Prostate gland (tissue), 2 donors: ENCODE measurements at regions not wholly inside any gene's neighbourhood (a gene's known extent, or its start where the extent isn't known, plus 50 kb on each side); places are given as distances from the start of the nearest gene placed in this dataset.

Source experiments
- DNase-seq: peaks from one replicate; pipeline ENCODE4 v3.0.0-alpha.2; 2019; ENCODE audit warnings: low spot score
- H3K27ac ChIP-seq, 2 donors: fragments of 200-600 bp; sonication (generic); 2 replicates each; pipeline ENCODE4 v1.5.1; 2017 to 2019
- H3K27me3 ChIP-seq: fragments of 200-600 bp; sonication (generic); replicated peaks from 2 replicates; pipeline ENCODE4 v1.5.1; 2019; ENCODE audit not compliant: insufficient read depth
- H3K36me3 ChIP-seq, 2 donors: fragments of 200-600 bp; sonication (generic); 1 replicate in 1 of 2; 2 replicates in 1 of 2; pipeline versions ENCODE4 v1.5.1 to v1.8.1; 2017 to 2019
- H3K4me1 ChIP-seq: fragments of 200-600 bp; sonication (generic); replicated peaks from 2 replicates; pipeline ENCODE4 v1.5.1; 2019
- H3K4me3 ChIP-seq, 2 donors: fragments of 200-600 bp; sonication (generic); 2 replicates each; pipeline ENCODE4 v1.5.1; 2017 to 2019
- H3K9me3 ChIP-seq: fragments of 200-600 bp; sonication (generic); 2 replicates; pipeline ENCODE4 v1.5.1; 2017
- POLR2A ChIP-seq: fragments of 450-650 bp; IDR thresholded peaks from one replicate; pipeline ENCODE4 v1.6.1; 2016; ENCODE audit warnings: antibody characterized with exemption, mild to moderate bottlenecking
- POLR2AphosphoS5 ChIP-seq: sonication (generic); formaldehyde crosslinking; IDR thresholded peaks from one replicate; pipeline ENCODE4 v1.6.1; 2017; ENCODE audit warnings: antibody characterized with exemption
- WGBS: methylation state at CpG from one replicate; pipeline ENCODE4 v1.1.5; 2018; 5-methylcytosine and 5-hydroxymethylcytosine counted together
- intact Hi-C: fragments of 100-400 bp; cut with DNase I; formaldehyde crosslinking; loops from one replicate; pipeline ENCODE4 v1.14.2; 2022
- TF ChIP-seq, protein P1 (sequence below), 4 experiments: fragments of 200-600 bp in 2 of 4; fragments of 450-650 bp in 2 of 4; sonication (generic) in 2 of 4; IDR thresholded peaks; 1 replicate in 3 of 4; 2 replicates in 1 of 4; pipeline ENCODE4 v1.5.1; 2016 to 2019; ENCODE audit warnings: antibody characterized with exemption in 4 of 4, mild to moderate bottlenecking in 2 of 4, moderate library complexity in 2 of 4

DNA sequence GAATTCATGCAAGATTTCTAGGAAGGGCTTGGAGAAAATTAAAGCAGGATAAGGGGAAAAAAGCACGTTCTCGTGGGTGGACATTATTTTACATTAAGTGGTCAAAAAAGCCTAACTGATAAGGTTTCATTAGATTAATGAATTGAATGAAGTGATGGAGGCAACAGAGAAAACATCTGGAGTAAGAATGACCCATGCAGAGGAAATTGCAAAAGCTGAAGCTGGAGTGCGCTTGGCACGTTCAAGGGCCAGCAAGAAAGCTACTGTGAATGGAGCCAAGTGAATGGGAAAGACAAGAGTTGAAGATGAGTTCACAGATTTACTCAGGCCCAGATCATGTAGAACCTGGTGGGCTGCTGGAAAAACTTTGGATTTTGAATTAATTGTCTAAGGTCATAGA lies 777.9 kb downstream of the DACH1 start:
- Histone ChIP-seq H3K27me3 (no peaks in the 10 kb centered on the region), H3K4me3 (no peak overlapping the region), H3K9me3 (no peaks in the 10 kb centered on the region), H3K4me1 (no peaks in the 10 kb centered on the region), H3K36me3 (no peaks in the 10 kb centered on the region), H3K27ac (no peak overlapping the region)
- intact Hi-C loops: no loop called here
- DNase-seq: no peak
- no peak for TF ChIP-seq POLR2AphosphoS5
- TF ChIP-seq, protein P1, sequence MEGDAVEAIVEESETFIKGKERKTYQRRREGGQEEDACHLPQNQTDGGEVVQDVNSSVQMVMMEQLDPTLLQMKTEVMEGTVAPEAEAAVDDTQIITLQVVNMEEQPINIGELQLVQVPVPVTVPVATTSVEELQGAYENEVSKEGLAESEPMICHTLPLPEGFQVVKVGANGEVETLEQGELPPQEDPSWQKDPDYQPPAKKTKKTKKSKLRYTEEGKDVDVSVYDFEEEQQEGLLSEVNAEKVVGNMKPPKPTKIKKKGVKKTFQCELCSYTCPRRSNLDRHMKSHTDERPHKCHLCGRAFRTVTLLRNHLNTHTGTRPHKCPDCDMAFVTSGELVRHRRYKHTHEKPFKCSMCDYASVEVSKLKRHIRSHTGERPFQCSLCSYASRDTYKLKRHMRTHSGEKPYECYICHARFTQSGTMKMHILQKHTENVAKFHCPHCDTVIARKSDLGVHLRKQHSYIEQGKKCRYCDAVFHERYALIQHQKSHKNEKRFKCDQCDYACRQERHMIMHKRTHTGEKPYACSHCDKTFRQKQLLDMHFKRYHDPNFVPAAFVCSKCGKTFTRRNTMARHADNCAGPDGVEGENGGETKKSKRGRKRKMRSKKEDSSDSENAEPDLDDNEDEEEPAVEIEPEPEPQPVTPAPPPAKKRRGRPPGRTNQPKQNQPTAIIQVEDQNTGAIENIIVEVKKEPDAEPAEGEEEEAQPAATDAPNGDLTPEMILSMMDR (IDR thresholded peaks at IDR 0.05): no peak
- TF ChIP-seq POLR2A: no peak
- 89% methylated on average over 4 of the region's 4 CpGs for WGBS

DNA sequence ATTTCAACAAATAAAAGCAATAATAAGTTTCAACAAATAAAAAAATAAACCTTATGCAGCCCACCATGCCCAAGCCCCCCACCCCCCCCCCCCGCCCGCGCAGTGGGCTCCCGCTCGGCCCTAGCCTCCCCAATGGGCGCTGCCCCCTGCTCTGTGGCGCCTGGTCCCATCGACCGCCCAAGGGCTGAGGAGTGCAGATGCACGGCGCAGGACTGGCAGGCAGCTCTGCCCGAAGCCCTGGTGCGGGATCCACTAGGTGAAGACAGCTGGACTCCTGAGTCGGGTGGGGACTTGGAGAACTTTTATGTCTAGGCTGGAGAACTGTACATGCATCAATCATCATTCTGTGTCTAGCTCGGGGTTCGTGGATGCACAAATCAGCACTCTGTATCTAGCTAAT lies 779.6 kb downstream of the DACH1 start:
- Histone ChIP-seq H3K27ac (no peak overlapping the region), H3K4me3 (no peak overlapping the region), H3K36me3 (no peaks in the 10 kb centered on the region), H3K4me1 (no peaks in the 10 kb centered on the region), H3K27me3 (no peaks in the 10 kb centered on the region), H3K9me3 (no peaks in the 10 kb centered on the region)
- TF ChIP-seq, protein P1 (IDR thresholded peaks at IDR 0.05): no peak
- TF ChIP-seq POLR2AphosphoS5 (no peak), POLR2A (no peak)
- WGBS: 95% methylated on average over 16 of the region's 16 CpGs
- intact Hi-C loops: no loop called here
- no peak for DNase-seq

DNA sequence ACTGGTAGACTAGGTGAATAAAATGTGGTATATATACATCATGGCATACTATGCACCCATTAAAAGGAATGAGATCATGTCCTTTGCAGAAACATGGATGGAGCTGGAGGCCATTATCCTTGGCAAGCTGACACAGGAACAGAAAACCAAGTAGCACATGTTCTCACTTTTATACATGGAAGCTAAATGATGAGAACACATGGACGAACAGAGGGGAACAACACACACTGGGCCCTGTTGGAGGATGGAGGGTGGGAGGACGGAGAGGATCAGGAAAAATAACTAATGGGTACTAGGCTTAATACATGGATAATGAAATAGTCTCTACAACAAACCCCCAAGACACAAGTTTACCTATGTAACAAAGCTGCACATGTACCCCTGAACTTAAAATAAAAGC lies 780.0 kb downstream of the DACH1 start:
- no peak for TF ChIP-seq POLR2AphosphoS5
- TF ChIP-seq, protein P1 (IDR thresholded peaks at IDR 0.05): no peak
- TF ChIP-seq POLR2A: no peak
- Histone ChIP-seq H3K36me3 (no peaks in the 10 kb centered on the region), H3K27me3 (no peaks in the 10 kb centered on the region), H3K4me1 (no peaks in the 10 kb centered on the region), H3K9me3 (no peaks in the 10 kb centered on the region), H3K27ac (no peak overlapping the region), H3K4me3 (no peak overlapping the region)
- no peak for DNase-seq
- intact Hi-C loops: no loop called here
- 93% methylated on average over 2 of the region's 2 CpGs for WGBS

DNA sequence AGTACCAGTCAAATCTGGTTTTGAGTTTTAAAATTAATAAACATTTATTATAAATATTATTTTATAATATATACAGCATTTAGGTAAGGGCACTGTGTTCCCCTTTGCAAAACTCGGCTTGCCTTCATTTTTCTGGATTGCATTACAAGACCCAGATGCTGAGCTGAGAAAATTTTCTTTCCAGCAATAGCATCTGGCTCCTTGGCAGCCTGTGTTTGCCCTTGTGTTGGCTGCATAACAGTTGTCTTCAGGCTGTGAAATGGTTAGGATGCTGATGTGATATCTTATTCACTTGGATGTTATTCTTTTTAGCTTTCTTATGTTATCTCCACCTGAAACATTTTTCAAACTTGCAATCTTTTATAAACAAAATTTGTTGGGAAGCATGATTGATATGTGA lies 784.4 kb downstream of the DACH1 start:
- H3K4me3 ChIP-seq: no peak overlapping the region
- H3K36me3 ChIP-seq: no peaks in the 10 kb centered on the region
- 64% methylated on average over 1 of the region's 1 CpG for WGBS
- intact Hi-C loops: no loop called here
- no peaks in the 10 kb centered on the region for H3K27me3 ChIP-seq
- TF ChIP-seq, protein P1 (IDR thresholded peaks at IDR 0.05): no peak
- no peaks in the 10 kb centered on the region for H3K4me1 ChIP-seq
- no peak overlapping the region for H3K27ac ChIP-seq
- no peak for DNase-seq
- no peaks in the 10 kb centered on the region for H3K9me3 ChIP-seq

DNA sequence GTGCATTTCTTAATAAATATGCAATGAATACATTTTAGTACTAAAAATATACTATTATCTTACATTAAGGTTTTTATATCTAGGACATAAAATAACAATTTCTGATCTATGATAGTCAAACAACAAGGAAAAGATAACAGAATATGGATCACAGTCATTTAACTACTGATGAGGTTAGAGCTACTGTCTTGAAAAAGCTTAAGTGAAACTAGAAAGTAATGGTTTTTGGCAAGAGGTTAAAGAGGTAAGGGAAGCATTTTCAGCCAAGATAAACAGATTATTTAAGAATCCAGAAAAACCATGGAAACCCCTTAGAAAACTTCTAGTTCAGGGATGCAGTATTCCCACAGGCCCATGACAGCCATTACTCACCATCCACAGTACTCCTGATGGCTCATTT lies 787.4 kb downstream of the DACH1 start:
- Histone ChIP-seq H3K36me3 (no peaks in the 10 kb centered on the region), H3K9me3 (no peaks in the 10 kb centered on the region), H3K27ac (no peak overlapping the region), H3K4me1 (no peaks in the 10 kb centered on the region), H3K27me3 (no peaks in the 10 kb centered on the region), H3K4me3 (no peak overlapping the region)
- no peak for TF ChIP-seq POLR2A
- TF ChIP-seq POLR2AphosphoS5: no peak
- TF ChIP-seq, protein P1 (IDR thresholded peaks at IDR 0.05): no peak
- intact Hi-C loops: no loop called here
- no peak for DNase-seq
